ENCODE measurements at regions not wholly inside any gene's neighbourhood (a gene's known extent, or its start where the extent isn't known, plus 50 kb on each side); places are given as distances from the start of the nearest gene placed in this dataset.

GRCh38 chr3:31277582-31277981 lies 255.1 kb upstream of the STT3B start:
- Histone ChIP-seq H3K4me1 (ENCODE audit: insufficient read depth, low read length) (peaks cover 22% of the 10 kb centered on the region), H3K36me3 (replicated peaks in 1 of 2; ENCODE audit: control insufficient read depth in 1 of 2, insufficient read depth in 2 of 2, low read length in 2 of 2) (no peaks in the 10 kb centered on the region), H3K27me3 (ENCODE audit: control insufficient read depth in 1 of 2, insufficient read depth in 2 of 2, low read length in 2 of 2) (no peaks in the 10 kb centered on the region), H3K9ac (ENCODE audit: insufficient read depth, low read depth, low read length) (no peak overlapping the region), H3K4me3 (replicated peaks in 1 of 3; ENCODE audit: insufficient read depth in 1 of 3, low read depth in 2 of 3, low read length in 3 of 3) (no peak overlapping the region), H2AFZ (ENCODE audit: low read length) (no peak overlapping the region), H3K4me2 (ENCODE audit: low read depth, low read length) (no peak overlapping the region), H4K20me1 (ENCODE audit: insufficient read depth, low read length) (no peaks in the 10 kb centered on the region), H3K9me3 (ENCODE audit: low read length) (no peaks in the 10 kb centered on the region), H3K79me2 (ENCODE audit: insufficient read depth, low read length) (no peaks in the 10 kb centered on the region), H3K27ac (ENCODE audit: extremely low read length, insufficient read depth, low read length) (no peak overlapping the region)
- ChIA-PET POLR2A (interaction anchor here (1.2 kb wide), 1 partner anchor 8 kb away, joined by 4 read pairs; no protein-coding TSS in a partner anchor), CTCF (ENCODE audit: low intra/inter-chr PET ratio, low total read pairs) (no interaction called here)
- DNase-seq (ENCODE audit: low spot score) (no peak), ATAC-seq (no peak), FAIRE-seq (no peak)
- WGBS (ENCODE audit: low lambda C conversion rate), result 91% methylated on average over 2 of the region's 2 CpGs
- in situ Hi-C loops (cut with HindIII; ENCODE audit: extremely low pct_ligation_motif_present, low pct_unique_long_range_greater_than_20kb), result no loop called here
- no TSS peak for BruUV-seq (replicated peaks)
- intact Hi-C loops (cut with micrococcal nuclease; ENCODE audit: unreplicated experiment), result no loop called here
- TF ChIP-seq MLLT10 (CRISPR knock-in tag; IDR thresholded peaks at IDR 0.05) (no peak), ZSCAN9 (CRISPR knock-in tag; IDR thresholded peaks at IDR 0.05; ENCODE audit: borderline replicate concordance) (no peak), MEF2D (CRISPR knock-in tag; IDR thresholded peaks at IDR 0.05) (no peak)

- no peaks in the 10 kb centered on the region for H3K36me3 ChIP-seq (replicated peaks in 1 of 2; ENCODE audit: control insufficient read depth in 1 of 2, insufficient read depth in 2 of 2, low read length in 2 of 2)
- no peaks in the 10 kb centered on the region for H4K20me1 ChIP-seq (ENCODE audit: insufficient read depth, low read length)
- no peak overlapping the region for H3K27ac ChIP-seq (ENCODE audit: extremely low read length, insufficient read depth, low read length)
- ChIA-PET CTCF (ENCODE audit: low intra/inter-chr PET ratio, low total read pairs) (no interaction called here), POLR2A (interaction anchor here (1.0 kb wide), 1 partner anchor 254 kb away, joined by 3 read pairs; the partner anchor contains the start of gene STT3B)
- no peaks in the 10 kb centered on the region for H3K27me3 ChIP-seq (ENCODE audit: control insufficient read depth in 1 of 2, insufficient read depth in 2 of 2, low read length in 2 of 2)
- ATAC-seq, result no peak; the same call in 2 of the 3 replicates
- H3K9ac ChIP-seq (ENCODE audit: insufficient read depth, low read depth, low read length), result no peak overlapping the region
- H2AFZ ChIP-seq (ENCODE audit: low read length), result no peak overlapping the region
- no peak overlapping the region for H3K4me2 ChIP-seq (ENCODE audit: low read depth, low read length)
- H3K9me3 ChIP-seq (ENCODE audit: low read length), result no peaks in the 10 kb centered on the region
- in situ Hi-C loops (cut with HindIII; ENCODE audit: extremely low pct_ligation_motif_present, low pct_unique_long_range_greater_than_20kb), result no loop called here
- intact Hi-C loops (cut with micrococcal nuclease; ENCODE audit: unreplicated experiment), result no loop called here
- DNase-seq (ENCODE audit: low spot score), result no peak
- no peak overlapping the region for H3K4me3 ChIP-seq (replicated peaks in 1 of 3; ENCODE audit: insufficient read depth in 1 of 3, low read depth in 2 of 3, low read length in 3 of 3)
- no peaks in the 10 kb centered on the region for H3K79me2 ChIP-seq (ENCODE audit: insufficient read depth, low read length)
- H3K4me1 ChIP-seq (ENCODE audit: insufficient read depth, low read length), result peaks cover 24% of the 10 kb centered on the region
- FAIRE-seq, result no peak
- no TSS peak for BruUV-seq (replicated peaks)
- WGBS (ENCODE audit: low lambda C conversion rate), result 94% methylated on average over 5 of the region's 5 CpGs
- TF ChIP-seq TFE3 (CRISPR knock-in tag; IDR thresholded peaks at IDR 0.05) (no peak), HMGXB4 (CRISPR knock-in tag; IDR thresholded peaks at IDR 0.05; ENCODE audit: borderline replicate concordance in 1 of 2, low read depth in 1 of 2) (no peak), E2F2 (CRISPR knock-in tag; IDR thresholded peaks at IDR 0.05; ENCODE audit: borderline replicate concordance) (no peak), ZNF501 (CRISPR knock-in tag; IDR thresholded peaks at IDR 0.05) (no peak), TGIF2 (CRISPR knock-in tag; IDR thresholded peaks at IDR 0.05) (no peak), BRCA1 (CRISPR knock-in tag; IDR thresholded peaks at IDR 0.05) (no peak), HOXA3 (CRISPR knock-in tag; IDR thresholded peaks at IDR 0.05) (no peak), ZBTB8A (CRISPR knock-in tag; IDR thresholded peaks at IDR 0.05; ENCODE audit: borderline replicate concordance, low read depth) (no peak), ZNF780A (CRISPR knock-in tag; IDR thresholded peaks at IDR 0.05) (no peak), NCOR1 (IDR thresholded peaks at IDR 0.05; ENCODE audit: borderline replicate concordance, low read length) (no peak)
These were observed 254.2 kb upstream of the STT3B start for GRCh38 chr3:31278532-31278931.

All from HepG2 (cell line).